ENCODE measurements at regions not wholly inside any gene's neighbourhood (a gene's known extent, or its start where the extent isn't known, plus 50 kb on each side); places are given as distances from the start of the nearest gene placed in this dataset.
"Not testable (repeated sequence)": the region's sequence is repeated elsewhere in the genome, so short reads cannot be mapped to it uniquely, and the experiment has no call there.

DNA sequence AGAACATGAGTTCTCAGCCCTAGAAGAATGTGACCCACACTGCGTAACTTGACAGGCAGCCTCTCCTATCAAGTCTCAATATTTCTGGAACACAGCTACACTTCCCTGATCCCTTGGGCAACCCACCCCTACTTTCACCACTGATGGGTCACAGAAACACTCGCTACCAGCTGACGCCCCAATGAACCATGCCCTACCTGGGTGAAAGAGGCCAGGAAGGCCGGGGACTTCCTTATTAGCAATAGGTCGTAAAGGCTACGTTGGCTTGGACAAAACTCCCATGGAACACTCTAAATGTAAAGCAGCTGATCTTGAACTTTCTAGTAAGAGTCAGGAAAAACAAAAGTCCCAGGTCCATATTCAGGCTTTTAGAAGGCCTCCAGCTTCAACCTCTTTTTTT, 202.3 kb upstream of the KCTD7 start:
- H3K9me3 ChIP-seq (ENCODE audit: control extremely low read depth in 1 of 5, control insufficient read depth in 4 of 5, insufficient read depth in 2 of 5, low read depth in 1 of 5, low read length in 4 of 5), result no peaks in the 10 kb centered on the region
- 95% methylated on average over 4 of the region's 6 CpGs for whole genome bisulfite sequencing (ENCODE audit: insufficient coverage)
- CTCF ChIA-PET, result interaction anchor here (1.6 kb wide), 1 partner anchor 12 kb away, joined by 5 read pairs; no protein-coding TSS in a partner anchor

GRCh38 chr7:66426996-66427395, 201.7 kb upstream of the KCTD7 start:
- Histone ChIP-seq H3K36me3 (ENCODE audit: control insufficient read depth in 4 of 4, insufficient read depth in 4 of 4, low read length in 3 of 4) (peaks cover 0 to 2% (median 0%) of the 10 kb centered on the region in 4 experiments), H3K27me3 (replicated peaks in 2 of 5; ENCODE audit: control insufficient read depth in 4 of 5, insufficient read depth in 5 of 5, low read length in 4 of 5) (no peaks in the 10 kb centered on the region), H3K9me3 (ENCODE audit: control extremely low read depth in 1 of 5, control insufficient read depth in 4 of 5, insufficient read depth in 2 of 5, low read depth in 1 of 5, low read length in 4 of 5) (no peaks in the 10 kb centered on the region), H3K27ac (ENCODE audit: insufficient read depth in 1 of 2, low read depth in 1 of 2, low read length in 2 of 2, poor library complexity in 1 of 2, severe bottlenecking in 2 of 2) (no peak overlapping the region), H3K4me3 (ENCODE audit: control insufficient read depth in 1 of 7, extremely low read depth in 1 of 7, insufficient read depth in 4 of 7, low read depth in 2 of 7, low read length in 6 of 7) (no peak overlapping the region), H3K4me1 (ENCODE audit: control extremely low read depth in 1 of 4, control insufficient read depth in 4 of 4, insufficient read depth in 4 of 4, low read length in 3 of 4) (peaks cover 0 to 4% (median 0%) of the 10 kb centered on the region in 4 experiments)
- CTCF ChIA-PET, result interaction anchor here (1.6 kb wide), 1 partner anchor 13 kb away, joined by 5 read pairs; no protein-coding TSS in a partner anchor
- 86% methylated on average over 5 of the region's 5 CpGs for WGBS (ENCODE audit: insufficient coverage)
- POLR2A ChIA-PET, result no interaction called here
- no peak for DNase-seq

More for the DNA sequence above, 202.3 kb upstream of the KCTD7 start:
- DNase-seq, result no peak
- no peaks in the 10 kb centered on the region for H3K27me3 ChIP-seq (replicated peaks in 2 of 5; ENCODE audit: control insufficient read depth in 4 of 5, insufficient read depth in 5 of 5, low read length in 4 of 5)
- peaks cover 0 to 2% (median 0%) of the 10 kb centered on the region in 4 experiments for H3K36me3 ChIP-seq (ENCODE audit: control insufficient read depth in 4 of 4, insufficient read depth in 4 of 4, low read length in 3 of 4)
- no peak overlapping the region for H3K27ac ChIP-seq (ENCODE audit: insufficient read depth in 1 of 2, low read depth in 1 of 2, low read length in 2 of 2, poor library complexity in 1 of 2, severe bottlenecking in 2 of 2)
- H3K4me3 ChIP-seq (ENCODE audit: control insufficient read depth in 1 of 7, extremely low read depth in 1 of 7, insufficient read depth in 4 of 7, low read depth in 2 of 7, low read length in 6 of 7), result no peak overlapping the region
- peaks cover 0 to 4% (median 0%) of the 10 kb centered on the region in 4 experiments for H3K4me1 ChIP-seq (ENCODE audit: control extremely low read depth in 1 of 4, control insufficient read depth in 4 of 4, insufficient read depth in 4 of 4, low read length in 3 of 4)
- POLR2A ChIA-PET, result no interaction called here

GRCh38 chr7:66427956-66428355, 200.7 kb upstream of the KCTD7 start:
- WGBS (ENCODE audit: insufficient coverage), result 100% methylated on average over 7 of the region's 7 CpGs
- CTCF ChIA-PET, result no interaction called here
- no peaks in the 10 kb centered on the region for H3K27me3 ChIP-seq (replicated peaks in 2 of 5; ENCODE audit: control insufficient read depth in 4 of 5, insufficient read depth in 5 of 5, low read length in 4 of 5)
- no peak for DNase-seq
- H3K27ac ChIP-seq (ENCODE audit: insufficient read depth in 1 of 2, low read depth in 1 of 2, low read length in 2 of 2, poor library complexity in 1 of 2, severe bottlenecking in 2 of 2), result no peak overlapping the region
- no peak overlapping the region for H3K4me3 ChIP-seq (ENCODE audit: control insufficient read depth in 1 of 7, extremely low read depth in 1 of 7, insufficient read depth in 4 of 7, low read depth in 2 of 7, low read length in 6 of 7)
- H3K9me3 ChIP-seq (ENCODE audit: control extremely low read depth in 1 of 5, control insufficient read depth in 4 of 5, insufficient read depth in 2 of 5, low read depth in 1 of 5, low read length in 4 of 5), result no peaks in the 10 kb centered on the region
- peaks cover 0 to 2% (median 0%) of the 10 kb centered on the region in 4 experiments for H3K36me3 ChIP-seq (ENCODE audit: control insufficient read depth in 4 of 4, insufficient read depth in 4 of 4, low read length in 3 of 4)
- POLR2A ChIA-PET, result no interaction called here
- peaks cover 0 to 4% (median 0%) of the 10 kb centered on the region in 4 experiments for H3K4me1 ChIP-seq (ENCODE audit: control extremely low read depth in 1 of 4, control insufficient read depth in 4 of 4, insufficient read depth in 4 of 4, low read length in 3 of 4)

GRCh38 chr7:66429498-66430163, 199.1 kb upstream of the KCTD7 start:
- 100% methylated on average over 4 of the region's 4 CpGs for WGBS (ENCODE audit: insufficient coverage)
- CTCF ChIA-PET, result interaction anchor here (1.4 kb wide), 1 partner anchor 10 kb away, joined by 4 read pairs; no protein-coding TSS in a partner anchor

GRCh38 chr7:66430164-66430545, 198.5 kb upstream of the KCTD7 start:
- CTCF ChIA-PET, result interaction anchor here (1.4 kb wide), 1 partner anchor 10 kb away, joined by 4 read pairs; no protein-coding TSS in a partner anchor
- 100% methylated on average over 4 of the region's 5 CpGs for WGBS (ENCODE audit: insufficient coverage)
- no peak overlapping the region for H3K4me3 ChIP-seq (ENCODE audit: control insufficient read depth in 1 of 7, extremely low read depth in 1 of 7, insufficient read depth in 4 of 7, low read depth in 2 of 7, low read length in 6 of 7)
- POLR2A ChIA-PET, result interaction anchor here (0.6 kb wide), 1 partner anchor 509 kb away, joined by 4 read pairs; no protein-coding TSS in a partner anchor
- H3K36me3 ChIP-seq (ENCODE audit: control insufficient read depth in 4 of 4, insufficient read depth in 4 of 4, low read length in 3 of 4), result peaks cover 0 to 2% (median 0%) of the 10 kb centered on the region in 4 experiments
- H3K4me1 ChIP-seq (ENCODE audit: control extremely low read depth in 1 of 4, control insufficient read depth in 4 of 4, insufficient read depth in 4 of 4, low read length in 3 of 4), result peaks cover 0 to 4% (median 0%) of the 10 kb centered on the region in 4 experiments
- no peaks in the 10 kb centered on the region for H3K9me3 ChIP-seq (ENCODE audit: control extremely low read depth in 1 of 5, control insufficient read depth in 4 of 5, insufficient read depth in 2 of 5, low read depth in 1 of 5, low read length in 4 of 5)
- H3K27me3 ChIP-seq (replicated peaks in 2 of 5; ENCODE audit: control insufficient read depth in 4 of 5, insufficient read depth in 5 of 5, low read length in 4 of 5), result no peaks in the 10 kb centered on the region
- no peak for DNase-seq
- H3K27ac ChIP-seq (ENCODE audit: insufficient read depth in 1 of 2, low read depth in 1 of 2, low read length in 2 of 2, poor library complexity in 1 of 2, severe bottlenecking in 2 of 2), result no peak overlapping the region

More at GRCh38 chr7:66429498-66430163, 199.1 kb upstream of the KCTD7 start:
- POLR2A ChIA-PET, result interaction anchor here (0.6 kb wide), 1 partner anchor 508 kb away, joined by 4 read pairs; no protein-coding TSS in a partner anchor
- no peak for DNase-seq
- H3K4me3 ChIP-seq (ENCODE audit: control insufficient read depth in 1 of 7, extremely low read depth in 1 of 7, insufficient read depth in 4 of 7, low read depth in 2 of 7, low read length in 6 of 7), result no peak overlapping the region
- no peaks in the 10 kb centered on the region for H3K9me3 ChIP-seq (ENCODE audit: control extremely low read depth in 1 of 5, control insufficient read depth in 4 of 5, insufficient read depth in 2 of 5, low read depth in 1 of 5, low read length in 4 of 5)
- H3K27me3 ChIP-seq (replicated peaks in 2 of 5; ENCODE audit: control insufficient read depth in 4 of 5, insufficient read depth in 5 of 5, low read length in 4 of 5), result no peaks in the 10 kb centered on the region
- no peak overlapping the region for H3K27ac ChIP-seq (ENCODE audit: insufficient read depth in 1 of 2, low read depth in 1 of 2, low read length in 2 of 2, poor library complexity in 1 of 2, severe bottlenecking in 2 of 2)
- H3K4me1 ChIP-seq (ENCODE audit: control extremely low read depth in 1 of 4, control insufficient read depth in 4 of 4, insufficient read depth in 4 of 4, low read length in 3 of 4), result peaks cover 0 to 4% (median 0%) of the 10 kb centered on the region in 4 experiments
- peaks cover 0 to 2% (median 0%) of the 10 kb centered on the region in 4 experiments for H3K36me3 ChIP-seq (ENCODE audit: control insufficient read depth in 4 of 4, insufficient read depth in 4 of 4, low read length in 3 of 4)

GRCh38 chr7:66438703-66439405, 189.8 kb upstream of the KCTD7 start:
- H3K36me3 ChIP-seq (ENCODE audit: control insufficient read depth in 4 of 4, insufficient read depth in 4 of 4, low read length in 3 of 4); H3K4me3 ChIP-seq (ENCODE audit: control insufficient read depth in 1 of 7, extremely low read depth in 1 of 7, insufficient read depth in 4 of 7, low read depth in 2 of 7, low read length in 6 of 7); H3K27ac ChIP-seq (ENCODE audit: insufficient read depth in 1 of 2, low read depth in 1 of 2, low read length in 2 of 2, poor library complexity in 1 of 2, severe bottlenecking in 2 of 2); H3K27me3 ChIP-seq (replicated peaks in 2 of 5; ENCODE audit: control insufficient read depth in 4 of 5, insufficient read depth in 5 of 5, low read length in 4 of 5); DNase-seq; H3K9me3 ChIP-seq (ENCODE audit: control extremely low read depth in 1 of 5, control insufficient read depth in 4 of 5, insufficient read depth in 2 of 5, low read depth in 1 of 5, low read length in 4 of 5); CTCF ChIA-PET; POLR2A ChIA-PET: not testable (repeated sequence)
- WGBS (ENCODE audit: insufficient coverage), result no CpG with 5 or more reads among the region's 1 CpG
- peaks cover 0 to 11% (median 6%) of the 10 kb centered on the region in 4 experiments for H3K4me1 ChIP-seq (ENCODE audit: control extremely low read depth in 1 of 4, control insufficient read depth in 4 of 4, insufficient read depth in 4 of 4, low read length in 3 of 4)

DNA sequence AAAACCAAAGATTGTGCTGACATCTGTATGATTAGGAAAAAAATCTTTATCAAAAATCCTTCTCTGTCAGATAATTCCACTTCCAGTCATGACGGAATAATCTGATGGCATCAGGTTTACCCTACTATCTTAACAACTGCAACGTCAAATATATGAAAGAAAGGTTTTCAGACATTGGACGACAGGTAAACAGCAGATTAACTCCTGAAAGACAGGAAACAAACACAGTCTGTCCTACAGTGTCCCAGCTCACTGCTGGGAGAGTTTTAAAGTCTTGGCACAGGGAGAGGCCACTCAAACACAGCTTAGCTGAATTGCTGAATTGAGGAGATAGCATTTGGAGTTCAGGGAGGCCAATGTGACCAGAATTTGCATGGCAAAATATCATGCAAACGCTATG, 186.3 kb upstream of the KCTD7 start:
- DNase-seq, result no peak
- Histone ChIP-seq H3K9me3 (ENCODE audit: control extremely low read depth in 1 of 5, control insufficient read depth in 4 of 5, insufficient read depth in 2 of 5, low read depth in 1 of 5, low read length in 4 of 5) (no peaks in the 10 kb centered on the region), H3K4me1 (ENCODE audit: control extremely low read depth in 1 of 4, control insufficient read depth in 4 of 4, insufficient read depth in 4 of 4, low read length in 3 of 4) (peaks cover 0 to 21% (median 13%) of the 10 kb centered on the region in 4 experiments), H3K27ac (ENCODE audit: insufficient read depth in 1 of 2, low read depth in 1 of 2, low read length in 2 of 2, poor library complexity in 1 of 2, severe bottlenecking in 2 of 2) (no peak overlapping the region), H3K4me3 (ENCODE audit: control insufficient read depth in 1 of 7, extremely low read depth in 1 of 7, insufficient read depth in 4 of 7, low read depth in 2 of 7, low read length in 6 of 7) (no peak overlapping the region), H3K36me3 (ENCODE audit: control insufficient read depth in 4 of 4, insufficient read depth in 4 of 4, low read length in 3 of 4) (no peaks in the 10 kb centered on the region), H3K27me3 (replicated peaks in 2 of 5; ENCODE audit: control insufficient read depth in 4 of 5, insufficient read depth in 5 of 5, low read length in 4 of 5) (no peaks in the 10 kb centered on the region)
- ChIA-PET CTCF (no interaction called here), POLR2A (no interaction called here)
- 86% methylated on average over 3 of the region's 4 CpGs for WGBS (ENCODE audit: insufficient coverage)
